HG03521 (cell line): ENCODE measurements at regions not wholly inside any gene's neighbourhood (a gene's known extent, or its start where the extent isn't known, plus 50 kb on each side); places are given as distances from the start of the nearest gene placed in this dataset.

Experiments used
- ATAC-seq: cut with Tn5 transposase; IDR thresholded peaks from one replicate; pipeline ENCODE4 v1.9.1; 2021; ENCODE audit warnings: mild to moderate bottlenecking, moderate library complexity; ENCODE audit not compliant: unreplicated experiment

DNA sequence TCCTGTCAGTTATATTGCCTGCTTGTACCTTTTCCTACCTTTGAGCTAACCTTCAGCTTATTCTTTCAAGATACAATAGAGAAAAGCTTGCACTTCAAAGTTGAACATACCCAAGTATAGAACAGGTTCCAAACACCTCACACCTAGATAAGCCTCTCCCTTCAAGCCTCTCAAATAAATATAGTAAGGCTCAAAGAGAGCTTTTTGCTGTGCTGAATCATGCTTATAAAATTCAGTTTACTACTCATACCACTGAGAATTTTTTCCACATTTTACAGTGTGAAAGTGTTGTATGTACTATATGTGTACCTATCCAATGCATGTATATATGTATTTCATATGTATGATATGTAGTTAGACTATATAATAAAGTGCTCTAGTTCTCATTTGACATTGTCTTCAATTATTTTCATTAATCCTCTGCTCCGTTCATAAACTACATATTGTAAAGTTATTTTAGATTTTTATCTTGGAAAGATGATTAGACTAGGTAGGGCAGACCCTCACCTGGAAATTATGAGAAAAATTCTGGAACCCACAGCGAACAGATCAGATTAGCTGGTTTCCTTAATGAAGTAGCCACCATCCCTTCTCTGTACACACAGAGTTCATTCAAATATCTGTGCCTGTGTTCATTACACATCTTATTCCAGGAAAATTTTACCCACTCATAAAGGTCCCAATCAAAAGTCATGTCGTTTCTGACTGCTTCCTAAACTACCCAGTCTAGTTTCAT, 149.2 kb upstream of the RGMB start:
- ATAC-seq, result no peak

GRCh38 chr5:98627121-98627520, 146.3 kb upstream of the RGMB start:
- no peak for ATAC-seq

GRCh38 chr5:98630621-98631020, 142.8 kb upstream of the RGMB start:
- no peak for ATAC-seq

DNA sequence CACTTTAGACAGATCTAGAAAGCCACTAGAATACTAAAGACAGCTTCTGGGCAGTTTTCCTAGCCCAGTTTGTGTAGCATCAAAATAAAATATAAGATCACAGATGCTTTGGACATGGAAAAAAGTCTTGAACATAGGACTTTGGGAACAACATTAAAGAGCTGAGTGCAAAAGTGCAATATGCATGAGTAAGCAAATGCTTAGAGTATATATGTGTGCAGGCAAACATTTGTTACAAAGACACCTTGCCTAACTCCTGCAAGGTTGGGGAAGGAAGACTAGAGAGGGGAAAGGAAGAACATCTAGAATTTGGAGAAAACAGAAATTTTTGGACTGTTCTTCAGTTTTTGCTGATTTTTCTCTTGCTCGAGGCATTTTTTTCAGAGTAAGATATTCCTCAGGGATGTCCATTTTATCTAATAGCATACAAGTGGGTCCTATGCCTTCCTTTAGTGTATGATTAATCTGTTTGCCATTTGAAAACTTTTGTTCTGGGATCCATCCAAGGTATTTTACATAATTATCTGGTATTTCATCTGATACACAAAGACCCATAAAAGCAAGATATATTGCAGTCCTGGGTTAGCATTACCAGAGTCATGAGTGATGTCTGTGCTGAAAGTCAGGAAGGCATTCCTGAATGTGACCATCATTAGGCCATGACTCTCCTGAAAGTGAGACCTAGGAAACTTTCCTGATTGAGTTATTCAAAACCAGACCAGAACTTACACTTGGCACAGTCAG, 142.0 kb upstream of the RGMB start:
- no peak for ATAC-seq

GRCh38 chr5:98635656-98636055, 137.8 kb upstream of the RGMB start:
- no peak for ATAC-seq

- no peak for ATAC-seq
Observed at GRCh38 chr5:98637116-98637515, 136.3 kb upstream of the RGMB start.

- ATAC-seq, result no peak
Observed at GRCh38 chr5:98637557-98637956, 135.9 kb upstream of the RGMB start.

GRCh38 chr5:98638111-98638510, 135.4 kb upstream of the RGMB start:
- ATAC-seq, result no peak

- no peak for ATAC-seq
Observed at GRCh38 chr5:98638701-98639100, 134.8 kb upstream of the RGMB start.

DNA sequence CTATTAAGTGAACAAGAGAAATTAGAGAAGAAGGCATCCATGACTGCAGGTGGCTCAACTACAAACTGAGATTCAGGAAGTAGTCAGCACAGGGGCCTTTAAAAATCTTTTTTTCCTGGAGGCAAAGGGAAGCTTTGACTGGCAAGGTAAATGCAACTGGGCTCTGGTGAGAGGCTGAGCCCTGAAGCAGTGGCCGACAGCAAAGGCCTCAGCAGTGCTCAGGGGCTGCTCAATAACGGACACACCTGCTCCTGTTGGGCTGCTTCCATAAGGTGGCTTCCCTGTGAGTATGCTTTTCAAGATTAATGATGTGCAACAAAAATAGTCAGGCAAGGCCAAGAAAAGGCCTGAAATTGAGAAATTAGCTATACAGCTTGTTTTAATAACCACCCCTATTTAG, 134.2 kb upstream of the RGMB start:
- no peak for ATAC-seq

- no peak for ATAC-seq
Observed at GRCh38 chr5:98641671-98642070, 131.8 kb upstream of the RGMB start.

DNA sequence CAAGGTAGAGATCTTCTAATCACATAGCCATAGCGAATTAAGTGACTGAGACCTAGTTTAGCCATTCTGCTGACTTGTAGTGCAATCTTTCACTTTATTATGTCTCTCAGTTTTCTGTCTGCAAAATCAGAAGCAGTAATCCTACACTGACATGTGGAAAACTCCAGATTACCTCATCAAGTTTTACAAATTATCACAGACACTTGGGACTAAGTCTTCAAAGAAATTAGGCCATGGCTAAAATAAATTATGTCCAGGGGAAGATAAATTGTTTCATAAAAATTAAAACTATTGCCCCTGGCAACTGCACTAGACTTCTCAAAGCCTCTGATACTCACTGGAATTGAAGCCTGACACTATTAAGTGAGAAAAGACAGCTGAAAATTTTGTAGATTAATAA, 129.9 kb upstream of the RGMB start:
- no peak for ATAC-seq

DNA sequence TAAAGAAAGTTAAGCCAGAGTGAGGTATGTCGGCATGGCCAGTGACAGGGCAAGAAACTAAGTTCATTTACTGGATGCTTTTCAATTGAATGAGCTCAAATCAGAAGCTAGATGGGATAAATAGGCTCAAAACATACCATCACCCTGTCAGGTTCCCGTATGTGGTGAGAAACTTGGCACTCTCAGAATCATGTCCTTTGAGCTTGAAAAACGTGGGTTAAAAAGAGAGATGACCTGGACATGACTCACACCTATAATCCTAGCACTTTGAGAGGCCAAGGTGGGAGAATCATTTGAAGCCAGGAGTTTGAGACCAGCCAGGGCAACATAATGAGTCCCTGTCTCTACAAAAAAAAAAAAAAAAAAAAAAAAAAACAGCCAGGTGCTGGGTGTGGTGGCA, 121.7 kb upstream of the RGMB start:
- ATAC-seq, result no peak

- no peak for ATAC-seq
Observed at GRCh38 chr5:98656125-98656795, 117.2 kb upstream of the RGMB start.

GRCh38 chr5:98656796-98657195, 116.7 kb upstream of the RGMB start:
- no peak for ATAC-seq

GRCh38 chr5:98657559-98657958, 115.9 kb upstream of the RGMB start:
- no peak for ATAC-seq

GRCh38 chr5:98663521-98663920, 109.9 kb upstream of the RGMB start:
- no peak for ATAC-seq

DNA sequence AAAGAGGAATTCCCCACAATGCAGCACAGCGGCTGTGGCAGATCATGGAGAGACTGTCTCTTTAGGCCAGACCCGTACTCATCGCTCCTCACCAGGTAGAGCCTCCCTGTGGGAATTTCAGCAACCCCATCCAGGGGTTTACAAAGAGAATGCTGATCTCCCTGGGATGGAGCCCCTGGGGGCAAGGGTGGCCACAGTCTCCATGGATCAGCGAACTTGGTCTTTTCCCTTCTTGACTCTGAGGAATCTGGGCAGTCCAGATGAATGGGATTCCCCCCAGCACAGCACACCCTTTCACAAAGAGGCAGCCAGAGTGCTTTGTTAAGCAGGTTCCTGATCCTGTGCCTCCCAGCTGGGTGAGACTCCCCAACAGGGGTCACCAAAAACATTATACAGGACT, 108.7 kb upstream of the RGMB start:
- no peak for ATAC-seq

DNA sequence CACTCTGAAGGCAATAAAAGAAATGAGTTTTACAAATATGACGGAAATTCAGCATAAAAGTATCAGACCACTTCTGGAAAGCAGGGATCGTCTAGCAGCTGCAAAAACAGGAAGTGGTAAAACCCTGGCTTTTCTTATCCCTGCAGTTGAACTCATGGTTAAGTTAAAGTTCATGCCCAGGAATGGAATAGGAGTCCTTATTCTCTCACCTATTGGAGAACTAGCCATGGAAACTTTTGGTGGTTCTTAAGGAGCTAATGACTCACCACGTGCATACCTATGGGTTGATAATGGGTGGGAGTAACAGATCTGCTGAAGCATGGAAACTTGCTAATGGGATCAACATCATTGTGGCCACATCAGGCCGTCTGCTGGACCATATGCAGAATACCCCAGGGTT, 93.5 kb upstream of the RGMB start:
- no peak for ATAC-seq

DNA sequence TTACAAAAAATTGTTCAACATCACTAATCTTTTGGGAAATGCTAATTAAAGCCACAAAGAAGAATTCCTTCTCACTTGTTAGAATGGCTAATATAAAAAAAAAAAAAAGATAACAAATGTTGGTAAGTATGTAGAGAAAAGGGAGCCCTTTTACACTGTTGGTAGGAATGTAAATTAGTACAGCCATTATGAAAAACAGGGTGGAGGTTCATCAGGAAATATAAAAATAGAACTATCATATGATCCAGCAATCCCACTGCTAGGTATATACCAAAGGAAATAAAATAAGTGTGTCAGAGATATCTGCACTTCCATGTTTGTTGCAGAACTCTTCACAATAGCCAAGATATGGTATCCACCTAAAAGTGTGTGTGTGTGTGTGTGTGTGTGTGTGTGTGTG, 83.5 kb upstream of the RGMB start:
- no peak for ATAC-seq

DNA sequence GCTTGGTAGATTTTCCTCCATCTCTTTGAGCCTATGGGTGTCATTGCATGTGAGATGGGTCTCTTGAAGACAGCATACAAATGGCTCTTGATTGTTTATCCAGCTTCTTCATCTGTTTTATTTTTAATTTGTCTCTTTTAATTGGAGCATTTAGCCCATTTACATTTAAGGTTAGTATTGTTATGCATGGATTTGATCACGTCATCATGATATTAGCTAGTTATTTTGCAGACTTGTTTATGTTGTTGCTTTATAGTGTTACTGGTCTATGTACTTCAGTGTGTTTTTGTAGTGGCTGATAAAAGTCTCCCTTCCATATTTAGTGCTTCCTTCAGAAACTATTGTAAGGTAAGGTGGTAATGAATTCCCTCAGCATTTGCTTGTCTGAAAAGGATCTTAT, 78.6 kb upstream of the RGMB start:
- ATAC-seq, result no peak

DNA sequence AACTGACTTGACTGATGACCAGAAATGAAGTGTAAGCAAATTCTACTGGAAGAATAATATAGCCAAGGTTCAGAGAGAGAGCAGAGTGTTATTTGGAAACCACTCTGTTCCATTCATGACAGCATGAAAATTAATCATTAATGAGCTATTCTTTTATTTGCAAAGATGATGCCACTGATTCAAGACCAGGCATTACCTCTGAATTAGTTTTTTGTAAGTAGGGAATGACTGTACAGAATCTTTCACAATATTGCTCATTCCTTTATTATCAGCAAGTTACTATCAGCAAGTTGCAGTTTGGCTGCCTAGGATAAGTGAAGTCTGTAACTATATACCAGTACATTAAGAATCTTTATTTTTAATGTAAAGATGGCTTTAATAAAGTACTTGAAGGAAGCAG, 75.1 kb upstream of the RGMB start:
- no peak for ATAC-seq
